ENCODE measurements at regions not wholly inside any gene's neighbourhood (a gene's known extent, or its start where the extent isn't known, plus 50 kb on each side); places are given as distances from the start of the nearest gene placed in this dataset.

- no peak for TF ChIP-seq CTCF (conservative IDR thresholded peaks at IDR 0.05)
- TF ChIP-seq ZFX (IDR thresholded peaks at IDR 0.05), result no peak
Observed at GRCh38 chr13:83297586-83298290, 584.5 kb downstream of the SLITRK1 start.
